RPMI7951 (cell line): ENCODE measurements at regions not wholly inside any gene's neighbourhood (a gene's known extent, or its start where the extent isn't known, plus 50 kb on each side); places are given as distances from the start of the nearest gene placed in this dataset.
"Not testable (repeated sequence)": the region's sequence is repeated elsewhere in the genome, so short reads cannot be mapped to it uniquely, and the experiment has no call there.

ENCODE experiments used
- DNase-seq: peaks from one replicate; pipeline ENCODE4 v3.0.0-alpha.2; 2012; ENCODE audit warnings: low read depth

GRCh38 chr2:84217456-84217855, 241.6 kb downstream of the SUCLG1 start:
- no peak for DNase-seq

- DNase-seq: no peak
Observed at GRCh38 chr2:84214455-84214854, 244.6 kb downstream of the SUCLG1 start.

- DNase-seq: no peak
Observed at GRCh38 chr2:84212611-84213314, 246.3 kb downstream of the SUCLG1 start.

GRCh38 chr2:84209941-84210340, 249.1 kb downstream of the SUCLG1 start:
- no peak for DNase-seq

GRCh38 chr2:84204995-84205394, 254.1 kb downstream of the SUCLG1 start:
- DNase-seq: no peak

GRCh38 chr2:84202166-84202565, 256.9 kb downstream of the SUCLG1 start:
- DNase-seq: no peak

GRCh38 chr2:84201158-84201557, 257.9 kb downstream of the SUCLG1 start:
- no peak for DNase-seq

- DNase-seq: no peak
Observed at GRCh38 chr2:84197901-84198300, 261.2 kb downstream of the SUCLG1 start.

- no peak for DNase-seq
Observed at GRCh38 chr2:84194949-84195644, 264.0 kb downstream of the SUCLG1 start.

GRCh38 chr2:84194181-84194580, 264.9 kb downstream of the SUCLG1 start:
- no peak for DNase-seq

GRCh38 chr2:84187258-84187657, 271.8 kb downstream of the SUCLG1 start:
- no peak for DNase-seq

- DNase-seq: no peak
Observed at GRCh38 chr2:84181927-84182326, 277.2 kb downstream of the SUCLG1 start.

- DNase-seq: no peak
Observed at GRCh38 chr2:84177733-84178132, 281.3 kb downstream of the SUCLG1 start.

GRCh38 chr2:84175970-84176369, 283.1 kb downstream of the SUCLG1 start:
- DNase-seq: no peak

- DNase-seq: no peak
Observed at GRCh38 chr2:84175340-84175739, 283.7 kb downstream of the SUCLG1 start.

GRCh38 chr2:84173041-84173440, 286.0 kb downstream of the SUCLG1 start:
- DNase-seq: no peak

GRCh38 chr2:84170979-84171378, 288.1 kb downstream of the SUCLG1 start:
- no peak for DNase-seq

- DNase-seq: no peak
Observed at GRCh38 chr2:84169871-84170270, 289.2 kb downstream of the SUCLG1 start.

- not testable (repeated sequence) for DNase-seq
Observed at GRCh38 chr2:84168552-84168951, 290.5 kb downstream of the SUCLG1 start.

- no peak for DNase-seq
Observed at GRCh38 chr2:84165256-84165655, 293.8 kb downstream of the SUCLG1 start.

- DNase-seq: no peak
Observed at GRCh38 chr2:84160453-84160852, 298.6 kb downstream of the SUCLG1 start.

GRCh38 chr2:84158605-84159004, 300.5 kb downstream of the SUCLG1 start:
- no peak for DNase-seq

- DNase-seq: no peak
Observed at GRCh38 chr2:84152462-84152861, 306.6 kb downstream of the SUCLG1 start.

GRCh38 chr2:84144345-84144744, 314.7 kb downstream of the SUCLG1 start:
- DNase-seq: no peak
